ENCODE measurements at regions not wholly inside any gene's neighbourhood (a gene's known extent, or its start where the extent isn't known, plus 50 kb on each side); places are given as distances from the start of the nearest gene placed in this dataset.

DNA sequence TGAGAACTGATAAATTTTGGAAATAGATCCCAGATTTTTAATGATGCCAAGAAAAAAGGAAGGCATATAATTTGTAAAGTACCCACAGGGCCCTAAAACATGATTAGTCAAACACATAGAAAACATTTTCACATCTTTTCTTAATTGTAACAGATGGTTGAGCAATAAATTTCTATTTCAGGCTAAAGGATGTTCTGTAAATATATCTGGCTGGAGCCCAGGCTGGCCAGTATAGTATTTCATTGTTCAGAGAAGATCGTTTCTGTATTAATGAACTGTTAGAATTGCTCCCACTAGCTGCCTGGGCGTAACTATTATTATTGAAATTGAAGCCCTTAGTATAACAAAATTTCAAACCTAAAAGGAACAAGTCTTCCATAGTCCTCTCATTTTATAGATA is 105.3 kb upstream of the SMC2 start:
- TF ChIP-seq HIVEP1 (CRISPR knock-in tag; IDR thresholded peaks at IDR 0.05) (no peak), ZNF384 (IDR thresholded peaks at IDR 0.05; ENCODE audit: low read depth, low read length) (no peak), ZNF217 (CRISPR knock-in tag; IDR thresholded peaks at IDR 0.05) (no peak), RAD21 (CRISPR knock-in tag; conservative IDR thresholded peaks at IDR 0.05 in 1 of 2, IDR thresholded peaks at IDR 0.05 in 1 of 2) (no peak), EP300 (IDR thresholded peaks at IDR 0.05; ENCODE audit: low read length) (no peak), ZNF830 (CRISPR knock-in tag; IDR thresholded peaks at IDR 0.05) (no peak), SIX5 (IDR thresholded peaks at IDR 0.05; ENCODE audit: borderline replicate concordance in 1 of 2, insufficient read depth in 1 of 2, low read depth in 1 of 2, low read length in 2 of 2) (no peak), EGR1 (conservative IDR thresholded peaks at IDR 0.05) (no peak), ZZZ3 (IDR thresholded peaks at IDR 0.05) (no peak), POLR2AphosphoS5 (IDR thresholded peaks at IDR 0.05; ENCODE audit: control insufficient read depth, insufficient read depth, low read depth, low read length) (no peak), STAT5B (CRISPR knock-in tag; IDR thresholded peaks at IDR 0.05) (no peak), ZNF75A (CRISPR knock-in tag; IDR thresholded peaks at IDR 0.05) (no peak), SP2 (IDR thresholded peaks at IDR 0.05; ENCODE audit: extremely low read depth, low read depth, low read length, poor library complexity, severe bottlenecking) (no peak)
- TF ChIP-seq, protein P1, sequence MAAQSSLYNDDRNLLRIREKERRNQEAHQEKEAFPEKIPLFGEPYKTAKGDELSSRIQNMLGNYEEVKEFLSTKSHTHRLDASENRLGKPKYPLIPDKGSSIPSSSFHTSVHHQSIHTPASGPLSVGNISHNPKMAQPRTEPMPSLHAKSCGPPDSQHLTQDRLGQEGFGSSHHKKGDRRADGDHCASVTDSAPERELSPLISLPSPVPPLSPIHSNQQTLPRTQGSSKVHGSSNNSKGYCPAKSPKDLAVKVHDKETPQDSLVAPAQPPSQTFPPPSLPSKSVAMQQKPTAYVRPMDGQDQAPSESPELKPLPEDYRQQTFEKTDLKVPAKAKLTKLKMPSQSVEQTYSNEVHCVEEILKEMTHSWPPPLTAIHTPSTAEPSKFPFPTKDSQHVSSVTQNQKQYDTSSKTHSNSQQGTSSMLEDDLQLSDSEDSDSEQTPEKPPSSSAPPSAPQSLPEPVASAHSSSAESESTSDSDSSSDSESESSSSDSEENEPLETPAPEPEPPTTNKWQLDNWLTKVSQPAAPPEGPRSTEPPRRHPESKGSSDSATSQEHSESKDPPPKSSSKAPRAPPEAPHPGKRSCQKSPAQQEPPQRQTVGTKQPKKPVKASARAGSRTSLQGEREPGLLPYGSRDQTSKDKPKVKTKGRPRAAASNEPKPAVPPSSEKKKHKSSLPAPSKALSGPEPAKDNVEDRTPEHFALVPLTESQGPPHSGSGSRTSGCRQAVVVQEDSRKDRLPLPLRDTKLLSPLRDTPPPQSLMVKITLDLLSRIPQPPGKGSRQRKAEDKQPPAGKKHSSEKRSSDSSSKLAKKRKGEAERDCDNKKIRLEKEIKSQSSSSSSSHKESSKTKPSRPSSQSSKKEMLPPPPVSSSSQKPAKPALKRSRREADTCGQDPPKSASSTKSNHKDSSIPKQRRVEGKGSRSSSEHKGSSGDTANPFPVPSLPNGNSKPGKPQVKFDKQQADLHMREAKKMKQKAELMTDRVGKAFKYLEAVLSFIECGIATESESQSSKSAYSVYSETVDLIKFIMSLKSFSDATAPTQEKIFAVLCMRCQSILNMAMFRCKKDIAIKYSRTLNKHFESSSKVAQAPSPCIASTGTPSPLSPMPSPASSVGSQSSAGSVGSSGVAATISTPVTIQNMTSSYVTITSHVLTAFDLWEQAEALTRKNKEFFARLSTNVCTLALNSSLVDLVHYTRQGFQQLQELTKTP (IDR thresholded peaks at IDR 0.05; ENCODE audit: low read depth in 1 of 2, partially characterized antibody in 2 of 2), result no peak
